ENCODE measurements at regions not wholly inside any gene's neighbourhood (a gene's known extent, or its start where the extent isn't known, plus 50 kb on each side); places are given as distances from the start of the nearest gene placed in this dataset.

- Mint-ChIP-seq H3K4me3 (no peak overlapping the region), H3K27me3 (peaks cover 4% of the 10 kb centered on the region), H3K4me1 (ENCODE audit: low read depth) (no peaks in the 10 kb centered on the region), H3K9me3 (peaks cover 9% of the 10 kb centered on the region), H3K36me3 (no peaks in the 10 kb centered on the region), H3K27ac (no peak overlapping the region)
- no peak for DNase-seq
- intact Hi-C loops (cut with micrococcal nuclease), result no loop called here
- ChIA-PET POLR2A (no interaction called here), CTCF (no interaction called here)
Measured at GRCh38 chr12:58186914-58187313, 245.5 kb downstream of the ATP23 start.

GRCh38 chr12:58189030-58189429 lies 247.7 kb downstream of the ATP23 start:
- H3K4me1 Mint-ChIP-seq (ENCODE audit: low read depth), result no peaks in the 10 kb centered on the region
- ChIA-PET POLR2A (no interaction called here), CTCF (no interaction called here)
- H3K27ac Mint-ChIP-seq, result no peak overlapping the region
- peaks cover 9% of the 10 kb centered on the region for H3K9me3 Mint-ChIP-seq
- H3K36me3 Mint-ChIP-seq, result no peaks in the 10 kb centered on the region
- H3K27me3 Mint-ChIP-seq, result peaks cover 2% of the 10 kb centered on the region
- intact Hi-C loops (cut with micrococcal nuclease), result no loop called here
- no peak overlapping the region for H3K4me3 Mint-ChIP-seq
- DNase-seq, result no peak

GRCh38 chr12:58189893-58190292 lies 248.5 kb downstream of the ATP23 start:
- intact Hi-C loops (cut with micrococcal nuclease), result no loop called here
- Mint-ChIP-seq H3K4me3 (no peak overlapping the region), H3K36me3 (no peaks in the 10 kb centered on the region), H3K27me3 (peaks cover 7% of the 10 kb centered on the region), H3K9me3 (peaks cover 9% of the 10 kb centered on the region), H3K4me1 (ENCODE audit: low read depth) (no peaks in the 10 kb centered on the region), H3K27ac (no peak overlapping the region)
- ChIA-PET CTCF (no interaction called here), POLR2A (no interaction called here)
- no peak for DNase-seq

GRCh38 chr12:58190618-58191017 lies 249.3 kb downstream of the ATP23 start:
- Mint-ChIP-seq H3K36me3 (no peaks in the 10 kb centered on the region), H3K27ac (no peak overlapping the region), H3K9me3 (peaks cover 9% of the 10 kb centered on the region), H3K27me3 (peaks cover 7% of the 10 kb centered on the region), H3K4me3 (no peak overlapping the region), H3K4me1 (ENCODE audit: low read depth) (no peaks in the 10 kb centered on the region)
- intact Hi-C loops (cut with micrococcal nuclease), result no loop called here
- POLR2A ChIA-PET, result no interaction called here
- DNase-seq, result no peak
- CTCF ChIA-PET, result no interaction called here

- Mint-ChIP-seq H3K4me1 (ENCODE audit: low read depth) (no peaks in the 10 kb centered on the region), H3K4me3 (no peak overlapping the region), H3K27me3 (peaks cover 17% of the 10 kb centered on the region), H3K9me3 (no peaks in the 10 kb centered on the region), H3K27ac (no peak overlapping the region), H3K36me3 (no peaks in the 10 kb centered on the region)
- POLR2A ChIA-PET, result no interaction called here
- CTCF ChIA-PET, result no interaction called here
- intact Hi-C loops (cut with micrococcal nuclease), result no loop called here
- DNase-seq, result no peak
Measured at GRCh38 chr12:58196971-58197370, 255.6 kb downstream of the ATP23 start.

- no peak for DNase-seq
- intact Hi-C loops (cut with micrococcal nuclease), result no loop called here
- Mint-ChIP-seq H3K27ac (no peak overlapping the region), H3K9me3 (no peaks in the 10 kb centered on the region), H3K27me3 (peaks cover 8% of the 10 kb centered on the region), H3K36me3 (no peaks in the 10 kb centered on the region), H3K4me1 (ENCODE audit: low read depth) (no peaks in the 10 kb centered on the region), H3K4me3 (no peak overlapping the region)
- ChIA-PET CTCF (no interaction called here), POLR2A (no interaction called here)
Measured at GRCh38 chr12:58202933-58203718, 261.8 kb downstream of the ATP23 start.

- H3K4me1 Mint-ChIP-seq (ENCODE audit: low read depth), result no peaks in the 10 kb centered on the region
- peaks cover 7% of the 10 kb centered on the region for H3K27me3 Mint-ChIP-seq
- H3K4me3 Mint-ChIP-seq, result no peak overlapping the region
Measured at GRCh38 chr12:58204071-58204470, 262.7 kb downstream of the ATP23 start.

GRCh38 chr12:58206876-58207275 lies 265.5 kb downstream of the ATP23 start:
- Mint-ChIP-seq H3K4me3 (no peak overlapping the region), H3K27me3 (no peaks in the 10 kb centered on the region), H3K36me3 (no peaks in the 10 kb centered on the region), H3K27ac (no peak overlapping the region), H3K4me1 (ENCODE audit: low read depth) (no peaks in the 10 kb centered on the region), H3K9me3 (no peaks in the 10 kb centered on the region)
- intact Hi-C loops (cut with micrococcal nuclease), result no loop called here
- ChIA-PET POLR2A (no interaction called here), CTCF (no interaction called here)
- no peak for DNase-seq

More at GRCh38 chr12:58204071-58204470, 262.7 kb downstream of the ATP23 start:
- Mint-ChIP-seq H3K36me3 (no peaks in the 10 kb centered on the region), H3K9me3 (no peaks in the 10 kb centered on the region), H3K27ac (no peak overlapping the region)
- ChIA-PET POLR2A (no interaction called here), CTCF (no interaction called here)
- intact Hi-C loops (cut with micrococcal nuclease), result no loop called here
- no peak for DNase-seq

GRCh38 chr12:58211211-58211610 lies 269.8 kb downstream of the ATP23 start:
- Mint-ChIP-seq H3K4me3 (no peak overlapping the region), H3K4me1 (ENCODE audit: low read depth) (no peaks in the 10 kb centered on the region), H3K27me3 (peaks cover 2% of the 10 kb centered on the region), H3K36me3 (no peaks in the 10 kb centered on the region), H3K27ac (no peak overlapping the region), H3K9me3 (no peaks in the 10 kb centered on the region)
- ChIA-PET CTCF (no interaction called here), POLR2A (no interaction called here)
- no peak for DNase-seq
- intact Hi-C loops (cut with micrococcal nuclease), result no loop called here

- H3K36me3 Mint-ChIP-seq, result no peaks in the 10 kb centered on the region
- POLR2A ChIA-PET, result no interaction called here
- no peak overlapping the region for H3K27ac Mint-ChIP-seq
- H3K27me3 Mint-ChIP-seq, result peaks cover 2% of the 10 kb centered on the region
- H3K4me1 Mint-ChIP-seq (ENCODE audit: low read depth), result no peaks in the 10 kb centered on the region
- intact Hi-C loops (cut with micrococcal nuclease), result no loop called here
- H3K4me3 Mint-ChIP-seq, result no peak overlapping the region
- CTCF ChIA-PET, result no interaction called here
- DNase-seq, result no peak
- no peaks in the 10 kb centered on the region for H3K9me3 Mint-ChIP-seq
Measured at GRCh38 chr12:58217130-58217529, 275.8 kb downstream of the ATP23 start.

GRCh38 chr12:58224536-58225105 lies 283.3 kb downstream of the ATP23 start:
- no peak for DNase-seq
- CTCF ChIA-PET, result no interaction called here
- Mint-ChIP-seq H3K4me3 (no peak overlapping the region), H3K27ac (no peak overlapping the region), H3K27me3 (peaks cover 3% of the 10 kb centered on the region), H3K36me3 (no peaks in the 10 kb centered on the region), H3K4me1 (ENCODE audit: low read depth) (no peaks in the 10 kb centered on the region), H3K9me3 (peaks cover 2% of the 10 kb centered on the region)
- intact Hi-C loops (cut with micrococcal nuclease), result no loop called here
- POLR2A ChIA-PET, result no interaction called here

- CTCF ChIA-PET, result no interaction called here
- peaks cover 2% of the 10 kb centered on the region for H3K9me3 Mint-ChIP-seq
- POLR2A ChIA-PET, result no interaction called here
- H3K36me3 Mint-ChIP-seq, result no peaks in the 10 kb centered on the region
- intact Hi-C loops (cut with micrococcal nuclease), result no loop called here
- peaks cover 3% of the 10 kb centered on the region for H3K27me3 Mint-ChIP-seq
- no peak overlapping the region for H3K4me3 Mint-ChIP-seq
- no peak for DNase-seq
- H3K27ac Mint-ChIP-seq, result no peak overlapping the region
- no peaks in the 10 kb centered on the region for H3K4me1 Mint-ChIP-seq (ENCODE audit: low read depth)
Measured at GRCh38 chr12:58225203-58225877, 284.0 kb downstream of the ATP23 start.

- no peaks in the 10 kb centered on the region for H3K9me3 Mint-ChIP-seq
- no peaks in the 10 kb centered on the region for H3K4me1 Mint-ChIP-seq (ENCODE audit: low read depth)
- ChIA-PET CTCF (no interaction called here), POLR2A (no interaction called here)
- peaks cover 10% of the 10 kb centered on the region for H3K27me3 Mint-ChIP-seq
- H3K36me3 Mint-ChIP-seq, result no peaks in the 10 kb centered on the region
- intact Hi-C loops (cut with micrococcal nuclease), result no loop called here
- no peak overlapping the region for H3K27ac Mint-ChIP-seq
- DNase-seq, result no peak
- H3K4me3 Mint-ChIP-seq, result no peak overlapping the region
Measured at GRCh38 chr12:58233886-58234285, 292.5 kb downstream of the ATP23 start.

Data from activated CD4-positive, alpha-beta memory T cell treated with anti-CD3 and anti-CD28 coated beads for 36 hours (primary cell).